ENCODE measurements at regions not wholly inside any gene's neighbourhood (a gene's known extent, or its start where the extent isn't known, plus 50 kb on each side); places are given as distances from the start of the nearest gene placed in this dataset.

DNA sequence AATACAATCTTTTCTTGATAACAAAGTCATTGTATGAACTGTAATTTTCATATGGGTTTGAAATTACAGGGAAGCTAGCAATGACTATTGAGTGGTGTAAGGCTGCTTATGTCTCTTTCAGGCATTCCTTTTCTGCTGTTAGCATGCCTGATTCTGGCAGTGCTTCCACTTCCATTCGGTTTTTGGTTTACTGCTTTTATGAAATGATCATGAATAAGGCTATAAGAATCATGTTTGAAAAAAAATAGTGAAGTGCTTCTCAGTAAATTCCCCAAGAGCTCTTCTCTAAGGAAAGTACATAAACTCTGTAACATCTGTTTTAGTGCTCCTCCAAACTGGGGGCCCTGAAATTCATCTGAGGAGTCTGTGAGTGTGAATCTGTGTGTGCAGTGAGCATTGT, 434.0 kb upstream of the RGS6 start:
- TF ChIP-seq POLR2A (IDR thresholded peaks at IDR 0.05): no peak
- TF ChIP-seq, protein P1, sequence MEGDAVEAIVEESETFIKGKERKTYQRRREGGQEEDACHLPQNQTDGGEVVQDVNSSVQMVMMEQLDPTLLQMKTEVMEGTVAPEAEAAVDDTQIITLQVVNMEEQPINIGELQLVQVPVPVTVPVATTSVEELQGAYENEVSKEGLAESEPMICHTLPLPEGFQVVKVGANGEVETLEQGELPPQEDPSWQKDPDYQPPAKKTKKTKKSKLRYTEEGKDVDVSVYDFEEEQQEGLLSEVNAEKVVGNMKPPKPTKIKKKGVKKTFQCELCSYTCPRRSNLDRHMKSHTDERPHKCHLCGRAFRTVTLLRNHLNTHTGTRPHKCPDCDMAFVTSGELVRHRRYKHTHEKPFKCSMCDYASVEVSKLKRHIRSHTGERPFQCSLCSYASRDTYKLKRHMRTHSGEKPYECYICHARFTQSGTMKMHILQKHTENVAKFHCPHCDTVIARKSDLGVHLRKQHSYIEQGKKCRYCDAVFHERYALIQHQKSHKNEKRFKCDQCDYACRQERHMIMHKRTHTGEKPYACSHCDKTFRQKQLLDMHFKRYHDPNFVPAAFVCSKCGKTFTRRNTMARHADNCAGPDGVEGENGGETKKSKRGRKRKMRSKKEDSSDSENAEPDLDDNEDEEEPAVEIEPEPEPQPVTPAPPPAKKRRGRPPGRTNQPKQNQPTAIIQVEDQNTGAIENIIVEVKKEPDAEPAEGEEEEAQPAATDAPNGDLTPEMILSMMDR (IDR thresholded peaks at IDR 0.05): no peak

Data from lower leg skin (tissue), 3 donors.